ENCODE measurements at regions not wholly inside any gene's neighbourhood (a gene's known extent, or its start where the extent isn't known, plus 50 kb on each side); places are given as distances from the start of the nearest gene placed in this dataset.

DNA sequence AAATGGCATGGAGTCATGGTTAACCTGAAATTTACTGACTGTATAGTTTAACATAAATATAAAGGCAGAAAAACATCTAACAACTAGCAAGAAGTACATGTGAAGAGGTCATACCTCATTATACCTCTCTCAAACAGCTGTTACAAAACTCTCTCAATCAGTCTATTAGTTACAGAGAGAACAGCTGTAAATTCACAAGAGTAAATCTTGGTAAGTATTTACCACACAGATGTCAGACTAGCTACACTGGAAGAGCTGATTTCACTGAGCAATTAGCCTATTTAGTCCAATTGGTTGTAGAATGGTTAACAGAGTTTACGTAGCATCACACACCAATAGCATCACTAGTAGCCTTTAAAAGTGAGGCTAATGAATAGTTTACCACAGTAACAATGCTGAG is 463.4 kb upstream of the USP15 start:
- no peak for DNase-seq (ENCODE audit: low spot score)
- TF ChIP-seq, protein P1, sequence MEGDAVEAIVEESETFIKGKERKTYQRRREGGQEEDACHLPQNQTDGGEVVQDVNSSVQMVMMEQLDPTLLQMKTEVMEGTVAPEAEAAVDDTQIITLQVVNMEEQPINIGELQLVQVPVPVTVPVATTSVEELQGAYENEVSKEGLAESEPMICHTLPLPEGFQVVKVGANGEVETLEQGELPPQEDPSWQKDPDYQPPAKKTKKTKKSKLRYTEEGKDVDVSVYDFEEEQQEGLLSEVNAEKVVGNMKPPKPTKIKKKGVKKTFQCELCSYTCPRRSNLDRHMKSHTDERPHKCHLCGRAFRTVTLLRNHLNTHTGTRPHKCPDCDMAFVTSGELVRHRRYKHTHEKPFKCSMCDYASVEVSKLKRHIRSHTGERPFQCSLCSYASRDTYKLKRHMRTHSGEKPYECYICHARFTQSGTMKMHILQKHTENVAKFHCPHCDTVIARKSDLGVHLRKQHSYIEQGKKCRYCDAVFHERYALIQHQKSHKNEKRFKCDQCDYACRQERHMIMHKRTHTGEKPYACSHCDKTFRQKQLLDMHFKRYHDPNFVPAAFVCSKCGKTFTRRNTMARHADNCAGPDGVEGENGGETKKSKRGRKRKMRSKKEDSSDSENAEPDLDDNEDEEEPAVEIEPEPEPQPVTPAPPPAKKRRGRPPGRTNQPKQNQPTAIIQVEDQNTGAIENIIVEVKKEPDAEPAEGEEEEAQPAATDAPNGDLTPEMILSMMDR (IDR thresholded peaks at IDR 0.05; ENCODE audit: extremely low read depth, missing control alignments), result no peak

DNA sequence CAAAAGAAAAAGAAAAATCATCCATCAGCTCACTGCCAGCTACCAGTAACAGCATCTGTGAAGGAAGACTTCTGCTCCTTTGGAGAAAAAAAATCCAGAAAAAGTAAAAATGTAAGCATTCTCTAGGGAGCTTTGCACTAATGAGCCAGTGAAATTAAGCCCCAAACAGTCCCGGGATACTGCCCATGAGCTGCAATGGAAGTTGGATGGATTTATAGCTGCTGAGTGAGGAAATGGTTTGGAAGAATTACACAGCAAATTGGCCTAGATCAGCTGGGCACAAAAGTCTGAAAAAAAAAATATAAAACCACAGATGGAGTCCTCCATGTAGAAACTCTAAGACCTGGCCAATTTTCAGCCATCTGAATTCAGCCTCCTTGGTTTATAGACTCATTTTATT is 462.9 kb upstream of the USP15 start:
- TF ChIP-seq, protein P1 (IDR thresholded peaks at IDR 0.05; ENCODE audit: extremely low read depth, missing control alignments), result no peak
- DNase-seq (ENCODE audit: low spot score), result no peak

DNA sequence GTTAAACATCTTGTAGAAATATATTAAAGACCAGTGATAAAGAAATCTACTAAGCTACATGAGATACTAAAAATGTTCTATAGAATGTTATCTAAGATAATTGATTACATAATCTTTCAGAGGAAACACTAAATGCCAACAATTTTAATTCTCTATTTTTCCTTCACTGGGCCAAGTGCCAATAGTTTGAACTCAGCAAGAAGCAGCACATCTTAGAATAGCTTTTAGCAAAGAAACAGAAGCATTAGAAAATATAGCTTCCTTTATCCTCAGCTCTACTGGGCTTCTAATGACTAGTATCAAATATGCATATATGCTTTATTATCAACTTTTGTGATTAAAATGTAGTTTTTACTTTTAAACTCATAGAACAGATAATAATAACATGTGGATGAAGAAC is 461.4 kb upstream of the USP15 start:
- TF ChIP-seq, protein P1 (IDR thresholded peaks at IDR 0.05; ENCODE audit: extremely low read depth, missing control alignments), result no peak
- no peak for DNase-seq (ENCODE audit: low spot score)

DNA sequence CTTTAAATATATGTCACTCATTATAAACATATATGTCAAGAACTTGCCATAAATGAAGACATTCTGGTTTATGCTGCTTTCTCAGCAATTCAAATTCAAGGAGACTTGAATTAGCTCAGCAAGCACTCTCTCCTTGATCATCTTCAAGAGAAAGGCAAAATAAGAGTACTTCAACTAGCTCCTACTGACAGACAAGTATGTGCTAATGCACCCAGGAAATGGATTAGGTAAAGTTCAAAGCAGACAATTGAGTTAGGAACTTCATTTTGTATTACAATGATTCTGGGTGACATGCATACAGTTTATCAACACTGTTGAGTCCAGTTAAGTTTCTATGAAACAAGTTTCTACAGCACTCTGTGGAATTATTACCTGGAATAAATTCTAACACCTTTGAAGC is 455.9 kb upstream of the USP15 start:
- no peak for DNase-seq (ENCODE audit: low spot score)
- TF ChIP-seq, protein P1 (IDR thresholded peaks at IDR 0.05; ENCODE audit: extremely low read depth, missing control alignments), result no peak

DNA sequence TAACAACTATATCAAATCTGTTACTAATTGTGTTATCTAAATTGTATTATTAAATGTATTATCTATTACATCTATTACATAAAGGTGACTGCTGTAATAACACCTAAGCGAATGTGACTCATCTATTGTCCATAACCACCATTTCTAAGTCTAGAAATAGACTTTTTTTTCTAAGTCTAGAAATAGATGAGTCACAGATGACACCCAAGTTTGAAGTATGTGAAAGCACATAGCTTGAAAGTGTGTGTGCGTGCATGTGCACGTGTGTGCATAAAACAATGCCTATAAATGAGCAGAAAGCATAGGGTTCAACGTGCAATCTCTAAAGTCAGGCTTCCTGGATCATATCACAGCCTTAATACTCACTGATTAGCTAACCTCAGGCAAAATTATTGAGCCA is 451.3 kb upstream of the USP15 start:
- TF ChIP-seq, protein P1 (IDR thresholded peaks at IDR 0.05; ENCODE audit: extremely low read depth, missing control alignments), result no peak
- no peak for DNase-seq (ENCODE audit: low spot score)

DNA sequence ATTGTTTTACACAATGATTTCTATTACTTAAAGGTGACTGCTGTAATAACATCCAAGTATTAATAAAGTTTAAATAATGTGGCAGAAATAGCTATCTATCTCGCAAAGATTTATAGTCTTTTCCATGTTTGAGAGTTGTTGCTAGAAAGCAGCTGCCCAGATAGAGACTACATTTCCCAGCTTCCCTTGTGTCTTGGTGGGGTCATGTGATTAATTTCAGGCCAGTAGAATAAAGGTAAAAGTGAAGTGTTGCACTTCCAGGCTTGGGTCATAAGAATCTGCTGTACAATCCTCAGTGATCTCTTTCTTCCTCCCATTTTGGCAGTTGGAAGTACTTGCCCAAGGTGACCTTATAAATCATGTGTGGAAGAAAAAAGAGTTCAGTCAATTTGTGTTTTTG is 449.7 kb upstream of the USP15 start:
- DNase-seq (ENCODE audit: low spot score), result no peak
- TF ChIP-seq, protein P1 (IDR thresholded peaks at IDR 0.05; ENCODE audit: extremely low read depth, missing control alignments), result no peak

DNA sequence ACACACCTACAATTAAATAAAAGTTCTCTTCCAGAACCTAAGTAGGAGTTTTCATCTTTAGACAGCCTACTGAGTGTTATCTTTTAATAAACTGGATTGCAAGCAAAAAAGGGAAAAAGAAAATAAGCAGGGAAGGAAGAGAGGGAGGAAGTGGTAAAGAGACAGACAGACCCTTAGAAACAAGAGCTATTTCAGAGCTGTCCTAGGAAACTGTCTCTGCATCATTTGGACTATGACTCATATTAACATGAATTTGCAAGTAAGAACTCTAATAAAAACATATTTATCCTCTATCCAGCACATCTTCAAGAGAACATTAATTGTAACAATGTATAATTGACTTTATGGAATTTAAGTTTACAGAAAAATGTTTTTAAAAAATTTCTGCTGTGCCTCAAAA is 438.8 kb upstream of the USP15 start:
- TF ChIP-seq, protein P1 (IDR thresholded peaks at IDR 0.05; ENCODE audit: extremely low read depth, missing control alignments), result no peak
- no peak for DNase-seq (ENCODE audit: low spot score)

Data from GM20000 (cell line).